H7 (cell line): ENCODE measurements at regions not wholly inside any gene's neighbourhood (a gene's known extent, or its start where the extent isn't known, plus 50 kb on each side); places are given as distances from the start of the nearest gene placed in this dataset.

ENCODE experiments used
- DNase-seq: peaks from one replicate; pipeline ENCODE4 v3.0.0; 2012
- H3K27me3 ChIP-seq: 2 replicates; pipeline ENCODE4 v1.6.0; 2011; ENCODE audit warnings: mild to moderate bottlenecking, low read length; ENCODE audit not compliant: control insufficient read depth, insufficient read depth
- H3K36me3 ChIP-seq: replicated peaks from 2 replicates; pipeline ENCODE4 v1.5.1; 2011; ENCODE audit warnings: low read length; ENCODE audit not compliant: control insufficient read depth, insufficient read depth
- H3K4me3 ChIP-seq: 2 replicates; pipeline ENCODE4 v1.5.1; 2011; ENCODE audit warnings: low read depth, mild to moderate bottlenecking, control low read depth, low read length, moderate library complexity; ENCODE audit not compliant: insufficient read depth

DNA sequence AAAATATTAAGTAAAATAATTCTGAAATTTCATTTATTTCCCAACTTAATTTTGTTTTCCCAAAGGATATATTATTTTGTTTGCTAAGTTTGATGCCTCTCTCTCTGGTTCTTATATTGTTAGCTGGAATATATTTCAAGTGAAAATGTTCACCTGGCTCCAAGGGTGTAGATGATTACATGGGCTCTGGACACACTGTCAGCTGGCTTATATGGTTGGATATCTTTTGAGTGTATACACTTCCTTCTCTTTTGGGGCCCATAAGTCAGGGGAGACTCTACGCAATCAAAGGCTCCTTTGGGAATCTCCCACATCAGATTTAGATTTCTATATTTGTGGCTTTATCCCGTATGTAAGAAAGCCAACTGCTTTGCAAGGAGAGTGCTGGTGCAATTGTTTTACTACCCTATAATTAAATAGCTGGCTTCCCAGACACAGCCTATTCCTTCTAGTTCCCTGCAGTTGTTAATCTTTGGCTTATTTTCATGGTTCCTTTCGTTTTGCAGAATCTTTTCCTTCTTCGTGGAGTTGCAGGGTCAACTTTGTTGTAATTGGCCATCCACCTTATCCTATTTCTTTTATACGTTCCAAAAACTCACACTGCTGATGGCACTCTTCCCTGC lies 225.7 kb downstream of the DPH6 start:
- Histone ChIP-seq H3K27me3 (no peaks in the 10 kb centered on the region), H3K36me3 (no peaks in the 10 kb centered on the region), H3K4me3 (no peak overlapping the region)
- no peak for DNase-seq

DNA sequence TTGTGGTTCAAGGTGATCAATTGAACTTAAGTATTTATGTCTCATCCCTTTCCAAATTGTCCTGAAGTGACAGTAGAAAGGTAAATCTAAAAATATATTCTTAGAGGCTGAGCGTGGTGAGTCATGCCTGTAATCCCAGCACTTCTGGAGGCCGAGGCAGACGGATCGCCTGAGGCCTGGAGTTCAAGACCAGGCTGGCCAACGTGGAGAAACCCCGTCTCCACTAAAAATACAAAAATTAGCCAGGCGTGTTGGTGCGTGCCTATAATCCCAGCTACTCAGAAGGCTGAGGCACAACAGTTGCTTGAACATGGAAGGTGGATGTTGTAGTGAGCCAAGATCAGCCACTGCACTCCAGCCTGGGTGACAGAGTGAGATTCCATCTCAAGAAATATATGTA lies 226.6 kb downstream of the DPH6 start:
- H3K4me3 ChIP-seq: no peak overlapping the region
- H3K36me3 ChIP-seq: no peaks in the 10 kb centered on the region
- no peaks in the 10 kb centered on the region for H3K27me3 ChIP-seq
- DNase-seq: no peak

DNA sequence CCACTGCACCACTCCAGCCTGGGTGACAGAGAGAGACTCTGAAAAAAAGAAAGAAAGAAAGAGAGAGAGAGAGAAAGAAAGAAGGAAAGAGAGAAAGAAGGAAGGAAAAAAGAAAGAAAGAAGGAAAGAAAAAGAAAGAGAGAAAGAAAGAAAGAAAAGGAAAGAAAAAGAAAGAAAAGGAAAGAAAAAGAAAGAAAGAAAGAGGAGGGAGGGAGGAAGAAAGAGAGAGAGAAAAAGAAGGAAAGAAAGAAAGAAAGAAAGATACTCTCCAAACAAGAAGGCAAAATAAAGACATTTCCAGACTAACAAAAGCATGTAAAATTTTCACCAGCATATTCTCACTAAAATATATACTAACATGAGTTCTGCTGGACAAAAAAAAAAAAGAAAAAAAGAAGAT lies 228.7 kb downstream of the DPH6 start:
- Histone ChIP-seq H3K27me3 (no peaks in the 10 kb centered on the region), H3K4me3 (no peak overlapping the region), H3K36me3 (no peaks in the 10 kb centered on the region)
- DNase-seq: no peak

DNA sequence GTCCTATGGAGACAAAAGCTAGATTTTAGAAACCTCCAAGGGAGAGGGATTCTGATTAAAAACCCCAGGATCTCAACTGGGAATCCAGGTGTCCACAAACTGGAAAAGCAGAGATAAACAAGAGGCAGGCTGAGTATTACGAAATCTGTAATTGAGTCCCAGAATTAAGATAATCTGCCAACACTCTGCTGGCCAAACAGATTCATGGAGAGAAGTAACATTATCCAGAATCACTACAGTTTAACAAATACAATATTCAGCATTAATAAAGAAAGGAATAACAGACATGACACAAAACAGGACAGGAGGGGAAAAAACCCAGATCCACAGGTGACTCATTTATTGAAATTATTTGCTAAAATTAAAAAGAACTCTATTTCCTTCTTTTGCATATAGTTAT lies 227.2 kb upstream of the NANOGP8 start:
- no peaks in the 10 kb centered on the region for H3K36me3 ChIP-seq

DNA sequence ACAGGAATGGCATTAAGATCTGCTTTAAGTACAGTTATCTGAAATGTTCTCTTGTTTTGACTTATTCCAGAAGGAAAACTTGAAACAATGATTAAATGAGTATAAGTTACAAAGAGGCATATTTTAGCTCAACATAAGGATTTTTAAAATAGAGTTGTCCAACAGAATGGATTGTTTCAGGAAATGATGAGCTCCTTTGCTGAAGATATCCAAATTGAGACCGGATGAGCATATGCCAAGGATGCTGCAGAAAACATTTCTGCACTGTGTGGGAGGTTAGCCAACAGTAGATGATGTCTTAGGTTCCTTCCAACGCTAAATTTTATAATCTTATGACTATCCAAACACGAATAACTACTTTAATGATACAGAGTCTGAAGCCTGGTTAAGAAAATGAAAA lies 226.5 kb upstream of the NANOGP8 start:
- DNase-seq: no peak
- no peak overlapping the region for H3K4me3 ChIP-seq
- no peaks in the 10 kb centered on the region for H3K36me3 ChIP-seq
- no peaks in the 10 kb centered on the region for H3K27me3 ChIP-seq

More for the DNA sequence above, 227.2 kb upstream of the NANOGP8 start:
- no peaks in the 10 kb centered on the region for H3K27me3 ChIP-seq
- H3K4me3 ChIP-seq: no peak overlapping the region
- DNase-seq: no peak

DNA sequence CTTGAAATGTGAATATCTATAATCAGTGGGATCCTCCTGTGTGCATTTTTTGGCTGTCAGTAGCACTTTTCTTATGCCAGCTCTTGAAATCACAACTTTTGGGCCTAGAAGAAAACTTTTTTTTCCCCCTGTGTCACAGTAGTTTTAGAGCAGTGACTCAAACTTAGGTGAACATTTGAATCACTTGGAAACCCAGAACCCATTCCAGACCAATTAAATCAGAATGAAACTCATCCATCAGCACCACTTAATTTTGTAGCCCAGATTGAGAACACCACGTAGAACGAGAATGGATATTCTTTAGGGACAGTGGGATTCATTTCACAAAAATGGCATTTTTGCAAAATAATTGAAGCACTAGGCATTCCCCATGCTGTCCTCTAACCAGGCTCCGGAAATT lies 224.8 kb upstream of the NANOGP8 start:
- no peaks in the 10 kb centered on the region for H3K36me3 ChIP-seq
- DNase-seq: no peak
- H3K27me3 ChIP-seq: no peaks in the 10 kb centered on the region
- no peak overlapping the region for H3K4me3 ChIP-seq

DNA sequence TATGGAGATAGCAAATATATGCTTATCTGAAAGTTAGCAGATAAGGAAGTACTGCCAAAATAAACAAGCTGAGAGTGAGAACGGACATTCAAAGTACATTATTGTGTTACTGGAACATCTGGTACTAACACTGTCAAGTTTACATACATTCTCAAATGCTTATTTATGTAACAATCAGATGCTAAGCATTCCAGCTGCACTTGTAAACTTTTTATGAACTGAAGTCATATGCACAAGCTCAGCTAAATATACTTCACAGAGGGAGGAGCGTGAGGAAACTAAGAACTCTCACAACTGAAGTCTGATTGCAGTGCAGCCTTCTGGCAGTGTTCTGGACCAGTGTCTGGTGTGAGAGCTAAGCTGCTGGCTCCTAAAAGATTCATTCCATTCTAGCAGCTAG lies 223.7 kb upstream of the NANOGP8 start:
- Histone ChIP-seq H3K36me3 (no peaks in the 10 kb centered on the region), H3K27me3 (no peaks in the 10 kb centered on the region), H3K4me3 (no peak overlapping the region)
- DNase-seq: no peak

DNA sequence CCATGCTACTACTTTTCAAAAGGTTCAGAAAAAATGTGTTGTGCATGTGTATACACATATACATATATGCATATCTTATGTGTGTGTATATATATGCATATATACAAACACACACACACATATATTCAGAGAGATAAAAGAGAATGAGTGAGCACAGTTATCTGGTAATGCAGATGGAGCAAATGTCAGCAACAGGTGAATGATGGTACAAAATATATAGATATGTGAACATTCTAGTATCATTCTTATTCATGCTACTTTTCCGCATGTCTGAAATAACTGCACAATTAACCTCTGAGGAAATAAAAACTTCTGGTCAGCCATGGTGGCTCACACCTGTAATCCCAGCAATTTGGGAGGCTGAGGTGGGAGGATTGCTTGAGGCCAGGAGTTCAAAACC lies 222.6 kb upstream of the NANOGP8 start:
- no peaks in the 10 kb centered on the region for H3K36me3 ChIP-seq
- H3K27me3 ChIP-seq: no peaks in the 10 kb centered on the region
- H3K4me3 ChIP-seq: no peak overlapping the region
- DNase-seq: no peak

DNA sequence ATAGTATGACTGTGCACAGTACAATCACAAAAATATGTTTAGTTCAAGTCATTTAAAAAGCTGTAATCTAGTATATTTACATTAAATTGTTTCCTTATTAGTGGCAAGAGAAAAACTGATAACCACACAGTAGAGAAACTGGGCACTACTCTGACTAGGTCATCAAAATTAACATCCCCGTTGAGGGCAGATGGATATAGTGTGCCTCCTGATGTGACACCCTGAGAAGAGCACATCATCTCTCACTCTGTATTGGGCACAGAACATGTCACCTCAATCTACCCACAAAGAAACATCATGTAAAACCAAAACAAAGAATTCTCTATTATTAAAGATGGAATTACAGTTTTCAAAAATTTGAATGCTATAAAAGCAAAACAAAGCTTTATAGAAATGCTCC lies 221.9 kb upstream of the NANOGP8 start:
- Histone ChIP-seq H3K27me3 (no peaks in the 10 kb centered on the region), H3K36me3 (no peaks in the 10 kb centered on the region), H3K4me3 (no peak overlapping the region)
- no peak for DNase-seq

DNA sequence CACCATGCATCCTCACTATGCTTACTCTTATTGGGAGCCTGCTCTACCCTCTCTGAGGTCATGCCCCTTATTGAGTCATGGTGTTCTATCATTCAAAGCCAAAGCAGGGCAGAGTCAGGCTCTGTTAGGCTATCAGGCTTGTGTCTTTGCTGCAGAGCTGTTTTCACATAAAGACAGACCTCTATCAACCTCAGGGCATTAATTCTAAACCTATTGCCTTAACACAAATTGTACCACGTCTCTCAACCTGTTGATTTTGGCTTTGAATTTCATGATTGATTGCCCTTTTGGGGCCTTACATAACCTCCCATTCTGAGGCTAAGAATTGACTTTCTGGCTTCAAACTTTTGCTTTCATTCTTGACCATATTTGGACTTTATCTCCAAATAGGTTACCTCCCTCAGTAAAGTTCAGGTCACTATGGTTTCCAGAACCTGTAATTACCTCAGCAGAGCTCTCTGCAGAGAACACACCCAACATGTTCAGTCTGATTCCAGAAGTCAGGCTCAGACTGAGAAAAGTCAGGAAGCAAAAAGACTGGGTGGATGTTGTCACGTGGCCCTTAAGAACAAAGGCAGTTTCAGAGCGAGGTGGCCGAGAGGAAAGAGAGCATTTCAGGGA lies 221.4 kb upstream of the NANOGP8 start:
- Histone ChIP-seq H3K4me3 (no peak overlapping the region), H3K27me3 (no peaks in the 10 kb centered on the region), H3K36me3 (no peaks in the 10 kb centered on the region)
- no peak for DNase-seq

DNA sequence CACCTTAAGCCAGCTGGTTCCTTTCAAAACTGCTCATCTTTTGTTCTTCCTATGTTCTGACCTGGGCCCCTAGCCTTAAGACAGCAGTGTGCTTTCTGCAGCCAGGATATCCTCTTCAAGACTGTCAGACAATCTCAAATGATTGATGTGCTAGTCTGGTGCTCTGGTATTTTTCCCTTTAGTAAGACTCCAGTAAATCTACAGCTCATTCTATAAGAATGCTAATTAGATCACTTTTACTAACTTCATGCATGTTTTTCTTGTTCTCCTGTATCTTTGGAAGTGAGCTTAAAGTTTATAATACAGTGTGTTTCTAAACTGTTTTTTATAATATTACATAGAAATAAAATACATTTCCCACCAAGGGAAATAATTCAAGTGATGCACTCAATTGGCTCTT lies 220.9 kb upstream of the NANOGP8 start:
- no peaks in the 10 kb centered on the region for H3K36me3 ChIP-seq
- DNase-seq: no peak
- H3K27me3 ChIP-seq: no peaks in the 10 kb centered on the region
- H3K4me3 ChIP-seq: no peak overlapping the region

DNA sequence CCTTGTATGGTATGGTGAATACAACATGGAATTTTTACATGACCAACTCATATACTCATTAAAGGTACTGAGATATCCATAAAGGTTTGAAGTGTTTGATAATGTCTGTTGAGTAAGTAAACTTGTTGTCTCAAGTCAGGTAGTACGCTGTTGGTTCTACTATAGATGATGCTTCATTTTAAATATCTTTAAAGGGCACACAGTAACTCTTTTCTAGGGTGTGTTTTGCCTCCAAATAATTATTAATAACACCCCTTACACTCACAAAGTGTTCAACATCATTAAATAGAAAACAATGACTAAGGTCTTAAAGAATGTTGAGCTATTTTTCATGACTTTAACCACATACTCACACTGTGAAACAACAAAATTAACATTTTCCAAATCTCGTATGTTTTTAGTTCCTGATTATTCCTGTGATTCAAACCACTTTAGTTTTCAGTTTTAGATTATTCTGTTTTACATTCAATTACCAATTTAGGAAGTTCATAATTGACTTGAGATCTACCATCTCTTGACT lies 220.0 kb upstream of the NANOGP8 start:
- Histone ChIP-seq H3K4me3 (no peak overlapping the region), H3K27me3 (no peaks in the 10 kb centered on the region), H3K36me3 (no peaks in the 10 kb centered on the region)
- DNase-seq: no peak

DNA sequence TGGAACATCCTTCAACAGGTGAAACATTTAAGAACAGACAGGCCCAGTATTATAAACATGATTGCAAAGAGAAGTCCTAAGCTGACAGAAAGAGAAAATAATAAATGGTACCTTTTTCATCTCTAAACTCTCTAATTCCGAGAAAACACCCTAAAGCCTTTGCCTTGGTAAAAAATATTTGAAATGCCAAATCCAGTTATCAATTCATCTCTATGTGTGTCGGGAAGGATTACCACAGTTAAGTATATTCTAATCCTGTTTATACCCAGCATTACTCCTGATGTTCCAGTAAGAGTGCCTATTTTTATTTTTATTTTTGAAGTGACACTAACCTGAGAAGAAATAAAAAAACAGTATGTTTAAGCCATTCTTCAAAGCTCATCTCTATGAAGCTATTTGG lies 219.3 kb upstream of the NANOGP8 start:
- no peak for DNase-seq
- Histone ChIP-seq H3K4me3 (no peak overlapping the region), H3K27me3 (no peaks in the 10 kb centered on the region), H3K36me3 (no peaks in the 10 kb centered on the region)

DNA sequence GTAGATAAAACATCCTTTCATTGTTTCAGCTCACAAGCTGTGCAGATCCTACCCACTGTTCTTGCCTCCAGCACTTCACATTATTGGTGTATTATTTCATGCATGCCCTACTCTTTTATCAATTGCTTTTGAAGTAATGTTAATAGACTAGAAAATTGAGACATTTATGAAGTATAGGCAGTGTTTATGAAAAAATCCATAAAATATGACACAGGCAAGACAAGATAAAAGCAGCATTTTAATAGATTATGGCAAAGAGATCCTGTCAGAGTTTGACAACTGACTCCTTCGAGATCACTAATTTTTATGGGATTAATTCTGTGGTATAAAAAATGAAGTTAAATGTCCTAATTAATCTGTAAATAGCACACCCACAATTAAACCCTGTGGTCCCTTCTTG lies 217.2 kb upstream of the NANOGP8 start:
- Histone ChIP-seq H3K4me3 (no peak overlapping the region), H3K27me3 (no peaks in the 10 kb centered on the region), H3K36me3 (no peaks in the 10 kb centered on the region)
- DNase-seq: no peak

DNA sequence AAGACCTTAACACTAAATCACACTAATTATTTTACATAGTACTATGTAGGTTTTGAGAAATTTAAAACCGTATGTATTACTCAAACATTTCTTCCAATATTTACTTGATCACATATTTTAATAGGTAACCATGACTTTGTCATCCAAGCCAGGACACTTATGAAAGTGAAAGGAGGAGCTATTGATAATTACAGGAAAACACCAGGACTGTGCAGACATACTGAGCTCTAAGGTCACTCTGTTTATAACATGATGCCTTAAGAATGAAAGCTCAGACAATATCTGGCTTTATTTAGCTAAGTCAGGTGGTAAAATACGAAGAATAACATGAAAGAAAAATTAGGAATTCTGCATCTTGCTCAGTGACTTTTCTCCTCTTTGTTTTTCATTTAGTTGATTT lies 216.0 kb upstream of the NANOGP8 start:
- no peaks in the 10 kb centered on the region for H3K36me3 ChIP-seq
- H3K4me3 ChIP-seq: no peak overlapping the region
- no peaks in the 10 kb centered on the region for H3K27me3 ChIP-seq
- DNase-seq: no peak
